ENCODE measurements at regions not wholly inside any gene's neighbourhood (a gene's known extent, or its start where the extent isn't known, plus 50 kb on each side); places are given as distances from the start of the nearest gene placed in this dataset.

GRCh38 chr1:219744652-219745469 lies 132.0 kb upstream of the ZC3H11B start:
- TF ChIP-seq EZH2 (IDR thresholded peaks at IDR 0.05; ENCODE audit: low read length) (no peak), CTCF (optimal IDR thresholded peaks at IDR 0.05 in 1 of 3, IDR thresholded peaks at IDR 0.05 in 1 of 3, conservative IDR thresholded peaks at IDR 0.05 in 1 of 3; ENCODE audit: extremely low read depth in 1 of 3, insufficient read depth in 2 of 3, low read length in 3 of 3) (no peak)
- H3K27me3 ChIP-seq (ENCODE audit: control insufficient read depth, extremely low read depth, insufficient read depth, low read length), result no peaks in the 10 kb centered on the region
- no peaks in the 10 kb centered on the region for H3K36me3 ChIP-seq (ENCODE audit: control insufficient read depth in 2 of 2, extremely low read depth in 1 of 2, insufficient read depth in 2 of 2, low read length in 2 of 2)
- no peak overlapping the region for H3K27ac ChIP-seq (ENCODE audit: control insufficient read depth, insufficient read depth, low read length)
- no peaks in the 10 kb centered on the region for H3K4me1 ChIP-seq (ENCODE audit: control insufficient read depth, extremely low read depth, insufficient read depth, low read length)
- no peak overlapping the region for H3K4me2 ChIP-seq (ENCODE audit: control insufficient read depth, extremely low read depth, insufficient read depth, low read depth, low read length)
- H3K9me3 ChIP-seq (ENCODE audit: control insufficient read depth, low read depth, low read length), result no peaks in the 10 kb centered on the region
- DNase-seq (ENCODE audit: low read depth, low spot score) (no peak), FAIRE-seq (no peak)
- H3K9ac ChIP-seq (ENCODE audit: control insufficient read depth, extremely low read depth, insufficient read depth, low read length), result no peak overlapping the region
- no peak overlapping the region for H3K4me3 ChIP-seq (ENCODE audit: control insufficient read depth in 2 of 3, extremely low read depth in 1 of 3, insufficient read depth in 2 of 3, low read depth in 1 of 3, low read length in 3 of 3)
- no peaks in the 10 kb centered on the region for H3K79me2 ChIP-seq (ENCODE audit: control insufficient read depth, insufficient read depth, low read length)
- H4K20me1 ChIP-seq (ENCODE audit: control insufficient read depth, extremely low read depth, insufficient read depth, low read length), result no peaks in the 10 kb centered on the region
- H2AFZ ChIP-seq (ENCODE audit: control insufficient read depth, low read length), result no peak overlapping the region
- H3K9me1 ChIP-seq (ENCODE audit: control insufficient read depth, extremely low read depth, insufficient read depth, low read length), result no peaks in the 10 kb centered on the region
- dilution Hi-C loops (cut with MboI; ENCODE audit: extremely low pct_ligation_motif_present, low sequenced_read_pairs), result no loop called here

GRCh38 chr1:219741011-219741970 lies 128.4 kb upstream of the ZC3H11B start:
- Histone ChIP-seq H4K20me1 (ENCODE audit: control insufficient read depth, extremely low read depth, insufficient read depth, low read length) (no peaks in the 10 kb centered on the region), H3K9me3 (ENCODE audit: control insufficient read depth, low read depth, low read length) (no peaks in the 10 kb centered on the region), H3K4me3 (ENCODE audit: control insufficient read depth in 2 of 3, extremely low read depth in 1 of 3, insufficient read depth in 2 of 3, low read depth in 1 of 3, low read length in 3 of 3) (no peak overlapping the region), H3K9ac (ENCODE audit: control insufficient read depth, extremely low read depth, insufficient read depth, low read length) (no peak overlapping the region), H3K9me1 (ENCODE audit: control insufficient read depth, extremely low read depth, insufficient read depth, low read length) (no peaks in the 10 kb centered on the region), H3K36me3 (ENCODE audit: control insufficient read depth in 2 of 2, extremely low read depth in 1 of 2, insufficient read depth in 2 of 2, low read length in 2 of 2) (no peaks in the 10 kb centered on the region), H3K4me1 (ENCODE audit: control insufficient read depth, extremely low read depth, insufficient read depth, low read length) (no peaks in the 10 kb centered on the region), H3K79me2 (ENCODE audit: control insufficient read depth, insufficient read depth, low read length) (no peaks in the 10 kb centered on the region), H3K4me2 (ENCODE audit: control insufficient read depth, extremely low read depth, insufficient read depth, low read depth, low read length) (no peak overlapping the region), H2AFZ (ENCODE audit: control insufficient read depth, low read length) (no peak overlapping the region), H3K27ac (ENCODE audit: control insufficient read depth, insufficient read depth, low read length) (no peak overlapping the region), H3K27me3 (ENCODE audit: control insufficient read depth, extremely low read depth, insufficient read depth, low read length) (no peaks in the 10 kb centered on the region)
- FAIRE-seq, result no peak
- dilution Hi-C loops (cut with MboI; ENCODE audit: extremely low pct_ligation_motif_present, low sequenced_read_pairs), result no loop called here
- TF ChIP-seq EZH2 (IDR thresholded peaks at IDR 0.05; ENCODE audit: low read length) (no peak), CTCF (optimal IDR thresholded peaks at IDR 0.05 in 1 of 3, IDR thresholded peaks at IDR 0.05 in 1 of 3, conservative IDR thresholded peaks at IDR 0.05 in 1 of 3; ENCODE audit: extremely low read depth in 1 of 3, insufficient read depth in 2 of 3, low read length in 3 of 3) (no peak)
- no peak for DNase-seq (ENCODE audit: low read depth, low spot score)
